ENCODE measurements at regions not wholly inside any gene's neighbourhood (a gene's known extent, or its start where the extent isn't known, plus 50 kb on each side); places are given as distances from the start of the nearest gene placed in this dataset.

GRCh38 chr10:123305671-123306070 is 151.5 kb downstream of the BUB3 start:
- Histone ChIP-seq H3K9ac (ENCODE audit: control insufficient read depth, extremely low read depth, insufficient read depth, low read length) (no peak overlapping the region), H3K4me1 (ENCODE audit: control insufficient read depth, extremely low read depth, insufficient read depth, low read length) (no peaks in the 10 kb centered on the region), H3K9me3 (ENCODE audit: control insufficient read depth, low read depth, low read length) (no peaks in the 10 kb centered on the region), H3K27ac (ENCODE audit: control insufficient read depth, insufficient read depth, low read length) (no peak overlapping the region), H3K4me2 (ENCODE audit: control insufficient read depth, extremely low read depth, insufficient read depth, low read depth, low read length) (no peak overlapping the region), H3K79me2 (ENCODE audit: control insufficient read depth, insufficient read depth, low read length) (no peaks in the 10 kb centered on the region), H3K4me3 (ENCODE audit: control insufficient read depth in 2 of 3, extremely low read depth in 1 of 3, insufficient read depth in 2 of 3, low read depth in 1 of 3, low read length in 3 of 3) (no peak overlapping the region), H2AFZ (ENCODE audit: control insufficient read depth, low read length) (no peak overlapping the region), H3K9me1 (ENCODE audit: control insufficient read depth, extremely low read depth, insufficient read depth, low read length) (no peaks in the 10 kb centered on the region), H3K27me3 (ENCODE audit: control insufficient read depth, extremely low read depth, insufficient read depth, low read length) (no peaks in the 10 kb centered on the region), H4K20me1 (ENCODE audit: control insufficient read depth, extremely low read depth, insufficient read depth, low read length) (no peaks in the 10 kb centered on the region), H3K36me3 (ENCODE audit: control insufficient read depth in 2 of 2, extremely low read depth in 1 of 2, insufficient read depth in 2 of 2, low read length in 2 of 2) (no peaks in the 10 kb centered on the region)
- DNase-seq (ENCODE audit: low read depth, low spot score) (no peak), FAIRE-seq (no peak)
- TF ChIP-seq CTCF (optimal IDR thresholded peaks at IDR 0.05 in 1 of 3, IDR thresholded peaks at IDR 0.05 in 1 of 3, conservative IDR thresholded peaks at IDR 0.05 in 1 of 3; ENCODE audit: extremely low read depth in 1 of 3, insufficient read depth in 2 of 3, low read length in 3 of 3) (no peak), EZH2 (IDR thresholded peaks at IDR 0.05; ENCODE audit: low read length) (no peak)
- dilution Hi-C loops (cut with MboI; ENCODE audit: extremely low pct_ligation_motif_present, low sequenced_read_pairs) = no loop called here

GRCh38 chr10:123306290-123306689 is 152.1 kb downstream of the BUB3 start:
- no peaks in the 10 kb centered on the region for H4K20me1 ChIP-seq (ENCODE audit: control insufficient read depth, extremely low read depth, insufficient read depth, low read length)
- H3K27me3 ChIP-seq (ENCODE audit: control insufficient read depth, extremely low read depth, insufficient read depth, low read length) = no peaks in the 10 kb centered on the region
- H3K9me1 ChIP-seq (ENCODE audit: control insufficient read depth, extremely low read depth, insufficient read depth, low read length) = no peaks in the 10 kb centered on the region
- H3K9ac ChIP-seq (ENCODE audit: control insufficient read depth, extremely low read depth, insufficient read depth, low read length) = no peak overlapping the region
- H3K4me2 ChIP-seq (ENCODE audit: control insufficient read depth, extremely low read depth, insufficient read depth, low read depth, low read length) = no peak overlapping the region
- no peak overlapping the region for H3K4me3 ChIP-seq (ENCODE audit: control insufficient read depth in 2 of 3, extremely low read depth in 1 of 3, insufficient read depth in 2 of 3, low read depth in 1 of 3, low read length in 3 of 3)
- no peak for FAIRE-seq
- dilution Hi-C loops (cut with MboI; ENCODE audit: extremely low pct_ligation_motif_present, low sequenced_read_pairs) = no loop called here
- no peak for DNase-seq (ENCODE audit: low read depth, low spot score)
- no peaks in the 10 kb centered on the region for H3K9me3 ChIP-seq (ENCODE audit: control insufficient read depth, low read depth, low read length)
- TF ChIP-seq EZH2 (IDR thresholded peaks at IDR 0.05; ENCODE audit: low read length) (no peak), CTCF (optimal IDR thresholded peaks at IDR 0.05 in 1 of 3, IDR thresholded peaks at IDR 0.05 in 1 of 3, conservative IDR thresholded peaks at IDR 0.05 in 1 of 3; ENCODE audit: extremely low read depth in 1 of 3, insufficient read depth in 2 of 3, low read length in 3 of 3) (no peak)
- H3K79me2 ChIP-seq (ENCODE audit: control insufficient read depth, insufficient read depth, low read length) = no peaks in the 10 kb centered on the region
- no peaks in the 10 kb centered on the region for H3K36me3 ChIP-seq (ENCODE audit: control insufficient read depth in 2 of 2, extremely low read depth in 1 of 2, insufficient read depth in 2 of 2, low read length in 2 of 2)
- no peaks in the 10 kb centered on the region for H3K4me1 ChIP-seq (ENCODE audit: control insufficient read depth, extremely low read depth, insufficient read depth, low read length)
- H3K27ac ChIP-seq (ENCODE audit: control insufficient read depth, insufficient read depth, low read length) = no peak overlapping the region
- no peak overlapping the region for H2AFZ ChIP-seq (ENCODE audit: control insufficient read depth, low read length)
